ENCODE measurements at regions not wholly inside any gene's neighbourhood (a gene's known extent, or its start where the extent isn't known, plus 50 kb on each side); places are given as distances from the start of the nearest gene placed in this dataset.

DNA sequence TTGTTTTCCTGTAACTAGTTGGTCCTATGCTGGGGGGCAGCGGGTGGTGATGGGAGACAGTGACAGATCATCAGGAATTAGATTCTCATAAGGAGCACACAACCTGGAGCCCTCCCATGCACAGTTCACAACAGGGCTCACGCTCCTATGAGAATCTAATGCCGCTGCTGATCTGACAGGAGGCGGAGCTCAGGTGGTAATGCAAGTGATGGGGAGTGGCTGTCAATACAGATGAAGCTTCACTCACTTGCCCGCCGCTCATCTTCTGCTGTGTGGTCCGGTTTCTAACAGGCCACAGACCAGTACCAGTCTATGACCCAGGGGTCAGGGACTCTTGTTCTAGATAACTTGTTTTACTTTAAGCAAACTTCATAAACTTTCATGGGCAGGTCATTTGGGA, 205.3 kb upstream of the SLC14A2 start:
- H3K4me3 ChIP-seq (replicated peaks; ENCODE audit: low read depth, low read length): no peak overlapping the region
- H3K36me3 ChIP-seq (ENCODE audit: control insufficient read depth, insufficient read depth, low read length): no peaks in the 10 kb centered on the region
- H3K27me3 ChIP-seq (replicated peaks; ENCODE audit: control insufficient read depth, insufficient read depth, low read length): 0 out of 2 replicates have a peak, but pooled peaks cover 2% of the 10 kb centered on the region
- TF ChIP-seq, protein P1, sequence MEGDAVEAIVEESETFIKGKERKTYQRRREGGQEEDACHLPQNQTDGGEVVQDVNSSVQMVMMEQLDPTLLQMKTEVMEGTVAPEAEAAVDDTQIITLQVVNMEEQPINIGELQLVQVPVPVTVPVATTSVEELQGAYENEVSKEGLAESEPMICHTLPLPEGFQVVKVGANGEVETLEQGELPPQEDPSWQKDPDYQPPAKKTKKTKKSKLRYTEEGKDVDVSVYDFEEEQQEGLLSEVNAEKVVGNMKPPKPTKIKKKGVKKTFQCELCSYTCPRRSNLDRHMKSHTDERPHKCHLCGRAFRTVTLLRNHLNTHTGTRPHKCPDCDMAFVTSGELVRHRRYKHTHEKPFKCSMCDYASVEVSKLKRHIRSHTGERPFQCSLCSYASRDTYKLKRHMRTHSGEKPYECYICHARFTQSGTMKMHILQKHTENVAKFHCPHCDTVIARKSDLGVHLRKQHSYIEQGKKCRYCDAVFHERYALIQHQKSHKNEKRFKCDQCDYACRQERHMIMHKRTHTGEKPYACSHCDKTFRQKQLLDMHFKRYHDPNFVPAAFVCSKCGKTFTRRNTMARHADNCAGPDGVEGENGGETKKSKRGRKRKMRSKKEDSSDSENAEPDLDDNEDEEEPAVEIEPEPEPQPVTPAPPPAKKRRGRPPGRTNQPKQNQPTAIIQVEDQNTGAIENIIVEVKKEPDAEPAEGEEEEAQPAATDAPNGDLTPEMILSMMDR (IDR thresholded peaks at IDR 0.05; ENCODE audit: insufficient read depth, low read length, poor library complexity, severe bottlenecking): no peak
- DNase-seq (ENCODE audit: extremely low read depth, insufficient read length): no peak

DNA sequence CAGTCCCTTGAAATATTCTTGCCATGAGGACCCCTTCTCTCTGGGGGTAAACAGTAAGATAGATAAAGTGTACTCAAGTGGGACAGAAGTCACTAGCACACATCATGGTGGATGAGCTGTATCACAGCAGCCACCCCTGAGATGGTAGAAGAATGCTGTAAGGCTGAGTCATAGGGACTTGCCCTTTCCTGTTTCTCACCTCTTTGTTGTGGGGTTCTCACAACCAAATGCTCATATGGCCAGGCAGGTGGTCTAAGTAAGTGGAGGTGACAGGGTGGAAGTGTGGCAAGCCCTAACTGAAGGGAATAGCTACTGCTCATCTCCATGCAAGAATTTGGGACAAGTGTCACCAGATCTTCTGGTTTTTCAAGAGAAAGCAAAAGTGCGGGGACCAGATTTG, 202.7 kb upstream of the SLC14A2 start:
- Histone ChIP-seq H3K36me3 (ENCODE audit: control insufficient read depth, insufficient read depth, low read length) (no peaks in the 10 kb centered on the region), H3K4me3 (replicated peaks; ENCODE audit: low read depth, low read length) (no peak overlapping the region), H3K27me3 (replicated peaks; ENCODE audit: control insufficient read depth, insufficient read depth, low read length) (0 out of 2 replicates have a peak, but pooled peaks cover 2% of the 10 kb centered on the region)
- TF ChIP-seq, protein P1 (IDR thresholded peaks at IDR 0.05; ENCODE audit: insufficient read depth, low read length, poor library complexity, severe bottlenecking): no peak
- DNase-seq (ENCODE audit: extremely low read depth, insufficient read length): no peak

DNA sequence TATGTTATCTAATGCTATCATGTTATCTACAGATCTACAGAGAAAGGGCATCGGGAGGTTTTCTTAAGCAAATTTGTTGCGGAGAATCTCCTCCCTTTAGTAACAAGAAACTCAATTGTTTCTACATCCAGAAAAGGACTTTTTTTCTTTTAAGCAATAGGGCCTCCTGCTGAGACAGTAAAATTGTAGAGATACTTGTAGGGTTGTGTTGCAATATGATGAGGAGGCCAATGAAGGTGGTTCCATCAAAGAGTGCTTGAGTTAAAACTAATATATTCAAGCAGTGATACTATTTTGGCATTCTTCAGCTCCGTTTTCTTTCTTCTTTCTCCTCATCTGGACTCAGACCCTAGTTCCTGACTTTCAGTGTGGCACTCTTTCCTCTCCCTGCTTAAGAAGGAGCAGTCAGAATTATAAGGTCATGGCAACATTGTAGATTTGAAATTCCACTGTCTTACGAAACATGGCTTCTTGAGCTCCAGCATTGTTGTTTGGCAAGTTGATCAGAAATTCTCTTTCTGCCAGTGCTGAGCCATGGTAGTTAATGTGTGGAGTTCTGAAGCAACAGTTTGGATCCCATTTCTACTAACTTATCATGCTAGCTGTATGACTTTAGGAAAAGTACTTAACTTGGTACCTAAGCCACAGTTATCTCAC, 202.0 kb upstream of the SLC14A2 start:
- Histone ChIP-seq H3K27me3 (replicated peaks; ENCODE audit: control insufficient read depth, insufficient read depth, low read length) (0 out of 2 replicates have a peak, but pooled peaks cover 2% of the 10 kb centered on the region), H3K4me3 (replicated peaks; ENCODE audit: low read depth, low read length) (no peak overlapping the region), H3K36me3 (ENCODE audit: control insufficient read depth, insufficient read depth, low read length) (no peaks in the 10 kb centered on the region)
- DNase-seq (ENCODE audit: extremely low read depth, insufficient read length): no peak
- TF ChIP-seq, protein P1 (IDR thresholded peaks at IDR 0.05; ENCODE audit: insufficient read depth, low read length, poor library complexity, severe bottlenecking): no peak

DNA sequence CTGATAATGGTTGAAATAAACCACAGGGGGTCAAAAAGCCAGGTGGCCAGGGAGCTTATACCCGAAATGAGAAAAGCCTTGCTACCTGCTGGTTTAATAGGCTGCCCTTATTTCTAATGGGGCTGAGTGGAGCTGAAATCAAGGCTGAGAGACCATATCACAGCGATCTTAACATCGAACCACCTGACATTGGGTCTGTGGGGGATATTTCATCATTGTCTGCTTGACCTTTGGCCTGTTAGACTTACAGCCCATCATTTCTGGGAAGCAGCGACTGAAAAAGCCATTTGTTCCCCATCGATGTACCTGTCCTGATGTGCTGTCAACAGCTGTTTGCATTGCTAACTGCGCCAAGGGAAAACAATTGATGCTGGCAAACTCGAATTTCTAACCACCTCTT, 199.7 kb upstream of the SLC14A2 start:
- Histone ChIP-seq H3K4me3 (replicated peaks; ENCODE audit: low read depth, low read length) (no peak overlapping the region), H3K36me3 (ENCODE audit: control insufficient read depth, insufficient read depth, low read length) (no peaks in the 10 kb centered on the region), H3K27me3 (replicated peaks; ENCODE audit: control insufficient read depth, insufficient read depth, low read length) (0 out of 2 replicates have a peak, but pooled peaks cover 2% of the 10 kb centered on the region)
- TF ChIP-seq, protein P1 (IDR thresholded peaks at IDR 0.05; ENCODE audit: insufficient read depth, low read length, poor library complexity, severe bottlenecking): no peak
- no peak for DNase-seq (ENCODE audit: extremely low read depth, insufficient read length)

DNA sequence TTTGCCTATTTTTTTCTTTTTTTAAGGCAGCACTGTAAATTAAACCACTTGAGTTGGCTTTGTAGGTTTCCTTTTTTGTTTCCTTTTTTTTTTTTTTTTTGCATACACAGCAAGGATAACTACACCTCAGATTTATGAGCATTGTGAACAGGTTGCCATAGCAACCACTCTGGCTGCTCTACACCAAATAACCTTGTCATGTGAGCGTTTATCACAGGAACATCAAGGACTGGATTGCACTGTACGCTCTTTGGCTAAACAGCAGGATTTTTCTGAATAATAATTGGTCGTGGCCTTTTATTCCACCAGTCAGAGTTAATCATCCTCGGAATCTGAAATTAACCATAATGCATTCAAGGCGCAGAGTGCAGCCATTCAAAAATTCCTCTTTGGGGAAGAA, 199.1 kb upstream of the SLC14A2 start:
- H3K36me3 ChIP-seq (ENCODE audit: control insufficient read depth, insufficient read depth, low read length): no peaks in the 10 kb centered on the region
- 0 out of 2 replicates have a peak, but pooled peaks cover 2% of the 10 kb centered on the region for H3K27me3 ChIP-seq (replicated peaks; ENCODE audit: control insufficient read depth, insufficient read depth, low read length)
- TF ChIP-seq, protein P1 (IDR thresholded peaks at IDR 0.05; ENCODE audit: insufficient read depth, low read length, poor library complexity, severe bottlenecking): no peak
- H3K4me3 ChIP-seq (replicated peaks; ENCODE audit: low read depth, low read length): no peak overlapping the region
- no peak for DNase-seq (ENCODE audit: extremely low read depth, insufficient read length)

Measured in GM06990 (cell line).